Ovary (tissue), 7 donors: ENCODE measurements at regions not wholly inside any gene's neighbourhood (a gene's known extent, or its start where the extent isn't known, plus 50 kb on each side); places are given as distances from the start of the nearest gene placed in this dataset.

Source experiments
- DNase-seq, 5 donors: peaks; one replicate each; pipeline ENCODE4 v3.0.0-alpha.2; 2019 to 2020
- H3K27ac ChIP-seq, 2 donors: fragments of 200-600 bp; one replicate each; pipeline versions ENCODE4 v1.5.1 to v1.8.0; 2019 to 2022
- H3K27me3 ChIP-seq: fragments of 200-600 bp; one replicate; pipeline ENCODE4 v1.8.0; 2022
- H3K36me3 ChIP-seq: fragments of 200-600 bp; sonication (generic); one replicate; pipeline ENCODE4 v1.5.1; 2019
- H3K4me1 ChIP-seq: one replicate; pipeline ENCODE4 v1.8.1; 2013; ENCODE audit warnings: mild to moderate bottlenecking, moderate library complexity; ENCODE audit not compliant: insufficient read depth
- H3K4me3 ChIP-seq: fragments of 200-600 bp; sonication (generic); one replicate; pipeline ENCODE4 v1.5.1; 2017
- H3K9me3 ChIP-seq, 2 donors: fragments of 200-600 bp in 1 of 2; sonication (generic) in 1 of 2; one replicate each; pipeline versions ENCODE4 v1.5.1 to v1.8.1; 2013 to 2019; ENCODE audit warnings: mild to moderate bottlenecking in 1 of 2, moderate library complexity in 1 of 2
- CTCF ChIP-seq, 3 donors: fragments of 450-650 bp in 2 of 3; fragments of 200-600 bp in 1 of 3; IDR thresholded peaks; one replicate each; pipeline versions ENCODE4 v1.5.1 to v1.8.0; 2016 to 2022; ENCODE audit warnings: antibody characterized with exemption in 3 of 3, mild to moderate bottlenecking in 1 of 3
- EP300 ChIP-seq: sonication (generic); formaldehyde crosslinking; IDR thresholded peaks from one replicate; pipeline ENCODE4 v1.6.1; 2017; ENCODE audit warnings: antibody characterized with exemption
- POLR2A ChIP-seq: fragments of 450-650 bp; IDR thresholded peaks from one replicate; pipeline ENCODE4 v1.6.1; 2017; ENCODE audit warnings: antibody characterized with exemption, mild to moderate bottlenecking, moderate library complexity
- WGBS, 3 donors: extraction: QIAGEN DNeasy Blood & Tissue Kit in 1 of 3; methylation state at CpG; one replicate each; pipeline versions ENCODE4 v1.1.5 to v1.1.7; 2013 to 2017; 5-methylcytosine and 5-hydroxymethylcytosine counted together
- intact Hi-C, 4 donors: fragments of 100-400 bp; cut with DNase I; formaldehyde crosslinking; loops; one replicate each; pipeline versions ENCODE4 v1.11.0 to v1.15.1; 2022 to 2023
- donor health status: DM: no; HTN: no; CAD: no; lungs with moderate emphysema.
- donor health status: DM: no; HTN: no; CAD: no.
- donor health status: Bipolar disorder and iron deficiency.
- donor health status: DM: no; HTN: no; CAD: no.
- donor health status: DM: yes; HTN: yes; CAD: no.

- no peak overlapping the region for H3K27ac ChIP-seq
- no peak for DNase-seq
- H3K9me3 ChIP-seq = no peaks in the 10 kb centered on the region
- no peaks in the 10 kb centered on the region for H3K36me3 ChIP-seq
- intact Hi-C loops = no loop called here
- no peaks in the 10 kb centered on the region for H3K4me1 ChIP-seq
- no peaks in the 10 kb centered on the region for H3K27me3 ChIP-seq
- WGBS, 3 donors = 93 to 96% (median 96%) methylated on average over 1 of the region's 1 CpG
- no peak overlapping the region for H3K4me3 ChIP-seq
- TF ChIP-seq POLR2A (no peak), CTCF (IDR thresholded peaks at IDR 0.05) (no peak), EP300 (no peak)
Measured at GRCh38 chr4:29390921-29391320, 1329.2 kb upstream of the PCDH7 start.

- Histone ChIP-seq H3K36me3 (no peaks in the 10 kb centered on the region), H3K9me3 (no peaks in the 10 kb centered on the region), H3K4me3 (no peak overlapping the region), H3K27me3 (no peaks in the 10 kb centered on the region), H3K4me1 (no peaks in the 10 kb centered on the region), H3K27ac (no peak overlapping the region)
- 21 to 41% (median 27%) methylated on average over 3 of the region's 3 CpGs for WGBS, 3 donors
- intact Hi-C loops = no loop called here
- TF ChIP-seq CTCF (IDR thresholded peaks at IDR 0.05) (no peak), POLR2A (no peak), EP300 (no peak)
- no peak for DNase-seq
Measured at GRCh38 chr4:29405116-29405515, 1315.1 kb upstream of the PCDH7 start.

- WGBS, 3 donors = 71 to 73% (median 73%) methylated on average over 3 of the region's 3 CpGs
- H3K9me3 ChIP-seq = no peaks in the 10 kb centered on the region
- DNase-seq = no peak
- no peaks in the 10 kb centered on the region for H3K36me3 ChIP-seq
- H3K27me3 ChIP-seq = no peaks in the 10 kb centered on the region
- H3K27ac ChIP-seq = no peak overlapping the region
- H3K4me1 ChIP-seq = no peaks in the 10 kb centered on the region
- intact Hi-C loops = no loop called here
- H3K4me3 ChIP-seq = no peak overlapping the region
- TF ChIP-seq EP300 (no peak), POLR2A (no peak), CTCF (IDR thresholded peaks at IDR 0.05) (no peak)
Measured at GRCh38 chr4:29415771-29416170, 1304.4 kb upstream of the PCDH7 start.

GRCh38 chr4:29423836-29424721 lies 1296.1 kb upstream of the PCDH7 start:
- no peak for DNase-seq
- WGBS, 3 donors = 65 to 73% (median 66%) methylated on average over 7 of the region's 7 CpGs
- no peak overlapping the region for H3K27ac ChIP-seq
- no peaks in the 10 kb centered on the region for H3K27me3 ChIP-seq
- intact Hi-C loops = no loop called here
- H3K9me3 ChIP-seq = no peaks in the 10 kb centered on the region
- H3K4me3 ChIP-seq = no peak overlapping the region
- no peak for TF ChIP-seq EP300
- no peak for TF ChIP-seq CTCF (IDR thresholded peaks at IDR 0.05)
- no peak for TF ChIP-seq POLR2A
- no peaks in the 10 kb centered on the region for H3K4me1 ChIP-seq
- no peaks in the 10 kb centered on the region for H3K36me3 ChIP-seq
